Neural crest cell (in vitro differentiated cells): ENCODE measurements at regions not wholly inside any gene's neighbourhood (a gene's known extent, or its start where the extent isn't known, plus 50 kb on each side); places are given as distances from the start of the nearest gene placed in this dataset.

Experiments
- DNase-seq: peaks from one replicate; pipeline ENCODE4 v3.0.0; 2021; ENCODE audit warnings: low read depth, mixed read lengths, low spot score
- H3K27ac Mint-ChIP-seq: one replicate; pipeline ENCODE4 v1.8.0; 2021; ENCODE audit warnings: mild to moderate bottlenecking, mixed read lengths; ENCODE audit not compliant: unreplicated experiment
- H3K27me3 Mint-ChIP-seq: 2 replicates; pipeline ENCODE4 v1.8.0; 2021; ENCODE audit warnings: low read depth, mild to moderate bottlenecking, mixed read lengths
- H3K36me3 Mint-ChIP-seq: 2 replicates; pipeline ENCODE4 v1.8.0; 2021; ENCODE audit warnings: low read depth, mild to moderate bottlenecking, mixed read lengths
- H3K4me1 Mint-ChIP-seq: 2 replicates; pipeline ENCODE4 v1.8.0; 2021; ENCODE audit warnings: mixed read lengths
- H3K4me3 Mint-ChIP-seq: one replicate; pipeline ENCODE4 v1.8.0; 2021; ENCODE audit warnings: mild to moderate bottlenecking, mixed read lengths
- H3K9me3 Mint-ChIP-seq: 2 replicates; pipeline ENCODE4 v1.8.0; 2021; ENCODE audit warnings: mixed read lengths
- CTCF ChIP-seq: fragments of 200-600 bp; sonication (generic); conservative IDR thresholded peaks from 2 replicates; pipeline ENCODE4 v1.5.0; 2021; ENCODE audit warnings: antibody characterized with exemption, mild to moderate bottlenecking

- no peak for TF ChIP-seq CTCF
- no peaks in the 10 kb centered on the region for H3K27me3 Mint-ChIP-seq
These were observed 162.9 kb downstream of the NHLRC3 start for GRCh38 chr13:39201180-39201579.

GRCh38 chr13:39202746-39203145 lies 164.5 kb downstream of the NHLRC3 start:
- Mint-ChIP-seq H3K4me3 (no peak overlapping the region), H3K4me1 (no peaks in the 10 kb centered on the region), H3K27ac (no peak overlapping the region), H3K9me3 (peaks cover 2% of the 10 kb centered on the region), H3K27me3 (no peaks in the 10 kb centered on the region), H3K36me3 (peaks cover 3% of the 10 kb centered on the region)
- TF ChIP-seq CTCF: no peak
- no peak for DNase-seq

More at GRCh38 chr13:39201180-39201579, 162.9 kb downstream of the NHLRC3 start:
- Mint-ChIP-seq H3K4me3 (no peak overlapping the region), H3K4me1 (no peaks in the 10 kb centered on the region), H3K27ac (no peak overlapping the region), H3K9me3 (no peaks in the 10 kb centered on the region), H3K36me3 (no peaks in the 10 kb centered on the region)
- DNase-seq: no peak

- Mint-ChIP-seq H3K27ac (peak overlapping the region; percentile 53), H3K27me3 (no peaks in the 10 kb centered on the region), H3K36me3 (peaks cover 9% of the 10 kb centered on the region), H3K9me3 (peaks cover 8% of the 10 kb centered on the region), H3K4me1 (peaks cover 12% of the 10 kb centered on the region), H3K4me3 (no peak overlapping the region)
- no peak for DNase-seq
- TF ChIP-seq CTCF: no peak
These were observed 170.4 kb downstream of the NHLRC3 start for GRCh38 chr13:39208636-39209035.

- H3K27ac Mint-ChIP-seq: no peak overlapping the region
These were observed 171.7 kb downstream of the NHLRC3 start for GRCh38 chr13:39209731-39210531.

GRCh38 chr13:39210961-39211534 lies 172.8 kb downstream of the NHLRC3 start:
- Mint-ChIP-seq H3K27ac (no peak overlapping the region), H3K9me3 (peaks cover 15% of the 10 kb centered on the region)

More at GRCh38 chr13:39209731-39210531, 171.7 kb downstream of the NHLRC3 start:
- Mint-ChIP-seq H3K36me3 (peaks cover 9% of the 10 kb centered on the region), H3K4me1 (peaks cover 12% of the 10 kb centered on the region), H3K9me3 (peaks cover 12% of the 10 kb centered on the region), H3K27me3 (no peaks in the 10 kb centered on the region), H3K4me3 (no peak overlapping the region)
- no peak for DNase-seq
- TF ChIP-seq CTCF: no peak

More at GRCh38 chr13:39210961-39211534, 172.8 kb downstream of the NHLRC3 start:
- H3K4me1 Mint-ChIP-seq: peaks cover 12% of the 10 kb centered on the region
- no peak for TF ChIP-seq CTCF
- no peak overlapping the region for H3K4me3 Mint-ChIP-seq
- no peak for DNase-seq
- no peaks in the 10 kb centered on the region for H3K27me3 Mint-ChIP-seq
- H3K36me3 Mint-ChIP-seq: peaks cover 9% of the 10 kb centered on the region
